RWPE2 (cell line): ENCODE measurements at regions not wholly inside any gene's neighbourhood (a gene's known extent, or its start where the extent isn't known, plus 50 kb on each side); places are given as distances from the start of the nearest gene placed in this dataset.

Experiments used
- ATAC-seq: fragments of 200-7000 bp; cut with Tn5 transposase; 3 replicates; pipeline ENCODE4 v1.9.1; 2021; ENCODE audit warnings: low read depth
- DNase-seq: peaks from one replicate; pipeline ENCODE4 v3.0.0-alpha.2; 2020; ENCODE audit warnings: low spot score
- H3K27ac ChIP-seq: fragments of 450-650 bp; 2 replicates; pipeline ENCODE4 v1.5.1; 2017; ENCODE audit warnings: mild to moderate bottlenecking; ENCODE audit not compliant: poor library complexity, severe bottlenecking
- H3K27me3 ChIP-seq: fragments of 250-450 bp; sonication (Bioruptor Pico); 2 replicates; pipeline ENCODE4 v1.5.1; 2021; ENCODE audit warnings: mild to moderate bottlenecking, moderate library complexity; ENCODE audit not compliant: insufficient read depth, poor library complexity, severe bottlenecking
- H3K36me3 ChIP-seq: fragments of 250-450 bp; sonication (Bioruptor Pico); 2 replicates; pipeline ENCODE4 v1.5.1; 2020; ENCODE audit warnings: low read depth, mild to moderate bottlenecking, moderate library complexity
- H3K4me1 ChIP-seq: fragments of 250-450 bp; sonication (Bioruptor Pico); 2 replicates; pipeline ENCODE4 v1.5.1; 2021; ENCODE audit warnings: mild to moderate bottlenecking, moderate library complexity; ENCODE audit not compliant: insufficient read depth, poor library complexity, severe bottlenecking
- H3K4me3 ChIP-seq: fragments of 250-450 bp; sonication (Bioruptor Pico); 2 replicates; pipeline ENCODE4 v1.5.1; 2021; ENCODE audit warnings: mild to moderate bottlenecking, moderate library complexity; ENCODE audit not compliant: severe bottlenecking
- H3K9me3 ChIP-seq: fragments of 250-450 bp; sonication (Bioruptor Pico); 2 replicates; pipeline ENCODE4 v1.5.1; 2021; ENCODE audit warnings: mild to moderate bottlenecking, moderate library complexity; ENCODE audit not compliant: severe bottlenecking
- TF ChIP-seq, protein P1 (sequence below): fragments of 450-650 bp; IDR thresholded peaks from one replicate; pipeline ENCODE4 v1.5.1; 2017; ENCODE audit warnings: mild to moderate bottlenecking, moderate library complexity; ENCODE audit not compliant: poor library complexity, severe bottlenecking

DNA sequence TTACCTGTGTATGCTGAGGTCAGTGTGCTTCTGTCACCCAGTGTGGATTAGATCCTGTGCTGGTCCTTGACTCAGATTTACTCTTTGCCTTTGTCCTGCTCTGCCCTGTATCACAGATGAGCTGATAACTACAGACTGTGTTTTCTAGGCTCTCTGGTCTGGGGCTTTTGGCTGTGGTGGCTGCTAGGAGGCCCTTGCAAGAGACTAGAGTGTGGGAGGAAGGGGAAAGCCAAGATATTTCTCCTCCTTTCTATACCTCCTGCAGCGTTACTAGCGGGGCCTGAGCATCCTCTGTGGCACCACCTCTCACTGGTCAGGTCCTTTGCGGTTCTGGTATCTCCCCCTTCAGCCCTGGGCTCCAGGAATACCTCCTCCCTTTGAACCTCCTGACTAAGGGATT, 282.3 kb upstream of the TBC1D5 start:
- TF ChIP-seq, protein P1, sequence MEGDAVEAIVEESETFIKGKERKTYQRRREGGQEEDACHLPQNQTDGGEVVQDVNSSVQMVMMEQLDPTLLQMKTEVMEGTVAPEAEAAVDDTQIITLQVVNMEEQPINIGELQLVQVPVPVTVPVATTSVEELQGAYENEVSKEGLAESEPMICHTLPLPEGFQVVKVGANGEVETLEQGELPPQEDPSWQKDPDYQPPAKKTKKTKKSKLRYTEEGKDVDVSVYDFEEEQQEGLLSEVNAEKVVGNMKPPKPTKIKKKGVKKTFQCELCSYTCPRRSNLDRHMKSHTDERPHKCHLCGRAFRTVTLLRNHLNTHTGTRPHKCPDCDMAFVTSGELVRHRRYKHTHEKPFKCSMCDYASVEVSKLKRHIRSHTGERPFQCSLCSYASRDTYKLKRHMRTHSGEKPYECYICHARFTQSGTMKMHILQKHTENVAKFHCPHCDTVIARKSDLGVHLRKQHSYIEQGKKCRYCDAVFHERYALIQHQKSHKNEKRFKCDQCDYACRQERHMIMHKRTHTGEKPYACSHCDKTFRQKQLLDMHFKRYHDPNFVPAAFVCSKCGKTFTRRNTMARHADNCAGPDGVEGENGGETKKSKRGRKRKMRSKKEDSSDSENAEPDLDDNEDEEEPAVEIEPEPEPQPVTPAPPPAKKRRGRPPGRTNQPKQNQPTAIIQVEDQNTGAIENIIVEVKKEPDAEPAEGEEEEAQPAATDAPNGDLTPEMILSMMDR, result no peak
- H3K27ac ChIP-seq, result no peak overlapping the region
- H3K27me3 ChIP-seq, result peaks cover 2% of the 10 kb centered on the region
- ATAC-seq, result no peak
- no peaks in the 10 kb centered on the region for H3K9me3 ChIP-seq
- DNase-seq, result no peak
- H3K4me3 ChIP-seq, result no peak overlapping the region
- no peaks in the 10 kb centered on the region for H3K4me1 ChIP-seq
- no peaks in the 10 kb centered on the region for H3K36me3 ChIP-seq

- DNase-seq (no peak), ATAC-seq (no peak)
- no peak overlapping the region for H3K4me3 ChIP-seq
- no peaks in the 10 kb centered on the region for H3K36me3 ChIP-seq
- TF ChIP-seq, protein P1, result no peak
- H3K9me3 ChIP-seq, result no peaks in the 10 kb centered on the region
- peaks cover 6% of the 10 kb centered on the region for H3K27me3 ChIP-seq
- H3K27ac ChIP-seq, result no peak overlapping the region
- no peaks in the 10 kb centered on the region for H3K4me1 ChIP-seq
These were observed 276.7 kb upstream of the TBC1D5 start for GRCh38 chr3:18019161-18019495.

DNA sequence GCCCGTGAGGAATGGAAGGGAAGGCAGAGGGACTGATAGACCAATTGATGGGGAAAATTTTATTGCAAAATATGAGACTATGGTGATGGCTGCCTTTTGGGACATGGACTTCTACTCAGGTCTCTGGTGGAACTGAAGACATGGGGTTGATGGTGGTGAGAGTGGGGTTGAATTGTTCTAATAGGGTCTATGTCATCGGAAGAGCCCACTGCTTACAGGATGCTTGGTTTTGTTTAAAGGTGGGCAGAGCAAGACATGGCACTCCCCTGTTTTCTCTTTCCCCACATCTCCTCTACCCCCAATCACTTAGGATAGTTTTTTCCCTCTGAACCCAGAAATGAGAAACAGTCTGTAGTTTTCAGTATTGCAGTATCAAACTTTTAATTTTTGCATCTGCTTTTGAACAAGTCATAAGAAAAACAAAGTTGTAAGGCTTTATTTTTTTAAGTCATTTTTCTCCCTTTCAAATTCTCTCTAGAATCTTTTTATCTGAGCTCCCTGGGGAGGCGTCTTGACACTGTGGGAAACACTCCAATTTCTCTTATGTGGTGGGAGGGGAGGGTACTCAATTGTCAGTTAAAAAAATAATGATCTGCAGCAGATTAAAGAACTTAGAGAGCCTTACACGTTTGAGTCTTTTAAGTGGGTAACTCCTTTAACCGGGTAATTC, 276.2 kb upstream of the TBC1D5 start:
- H3K4me1 ChIP-seq, result no peaks in the 10 kb centered on the region
- H3K36me3 ChIP-seq, result no peaks in the 10 kb centered on the region
- DNase-seq (no peak), ATAC-seq (no peak)
- H3K9me3 ChIP-seq, result no peaks in the 10 kb centered on the region
- peaks cover 6% of the 10 kb centered on the region for H3K27me3 ChIP-seq
- H3K4me3 ChIP-seq, result no peak overlapping the region
- TF ChIP-seq, protein P1, result no peak
- H3K27ac ChIP-seq, result no peak overlapping the region

DNA sequence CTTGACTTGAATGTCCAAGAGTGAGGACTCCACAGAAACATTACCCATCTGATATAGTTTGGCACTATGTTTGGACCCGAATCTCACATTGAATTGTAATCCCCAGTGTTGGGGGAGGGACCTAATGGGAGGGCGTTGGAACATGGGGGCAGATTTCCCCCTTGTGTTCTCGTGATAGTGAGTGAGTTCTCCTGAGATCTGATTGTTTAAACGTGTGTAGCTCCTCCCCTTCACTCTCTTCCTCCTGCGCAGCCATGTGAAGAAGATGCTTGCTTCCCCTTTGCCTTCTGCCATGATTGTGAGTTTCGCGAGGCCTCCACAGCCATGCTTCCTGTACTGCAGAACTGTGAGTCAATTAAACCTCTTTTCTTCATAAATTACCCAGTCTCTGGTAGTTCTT, 273.9 kb upstream of the TBC1D5 start:
- Histone ChIP-seq H3K27ac (no peak overlapping the region), H3K36me3 (no peaks in the 10 kb centered on the region), H3K4me1 (no peaks in the 10 kb centered on the region), H3K4me3 (no peak overlapping the region), H3K27me3 (peaks cover 6% of the 10 kb centered on the region), H3K9me3 (no peaks in the 10 kb centered on the region)
- ATAC-seq, result no peak
- DNase-seq, result no peak
- TF ChIP-seq, protein P1, result no peak

DNA sequence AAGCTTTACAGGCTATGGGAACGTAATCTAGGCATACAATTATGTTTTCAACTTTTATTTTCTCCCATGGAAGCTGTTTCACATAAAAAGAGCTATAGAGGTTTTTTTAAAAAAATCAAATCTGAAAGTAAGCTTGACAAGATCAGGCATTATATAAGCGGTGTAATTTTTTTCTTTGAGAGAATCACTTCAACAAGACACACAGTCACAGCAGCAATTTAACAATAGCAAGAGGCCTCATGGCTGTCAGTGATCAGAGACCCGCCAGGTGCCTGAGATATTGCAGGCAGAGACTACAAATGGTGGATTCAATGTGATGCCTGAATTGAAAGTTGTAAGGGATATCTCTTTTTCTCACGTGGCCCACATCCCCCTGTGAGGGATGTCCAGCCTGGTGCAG, 270.5 kb upstream of the TBC1D5 start:
- Histone ChIP-seq H3K4me1 (no peaks in the 10 kb centered on the region), H3K4me3 (no peak overlapping the region), H3K36me3 (no peaks in the 10 kb centered on the region), H3K9me3 (no peaks in the 10 kb centered on the region), H3K27ac (no peak overlapping the region), H3K27me3 (no peaks in the 10 kb centered on the region)
- TF ChIP-seq, protein P1, result no peak
- ATAC-seq (no peak), DNase-seq (no peak)
